Muscle of arm (tissue), 1 donor: ENCODE measurements at regions not wholly inside any gene's neighbourhood (a gene's known extent, or its start where the extent isn't known, plus 50 kb on each side); places are given as distances from the start of the nearest gene placed in this dataset.
A peak's percentile ranks its signal among the peaks of the same experiment; 100 is the strongest.

Experiments used
- DNase-seq: peaks from one replicate; pipeline ENCODE4 v3.0.0-alpha.2; 2013

GRCh38 chr6:138577151-138577915, 78.0 kb upstream of the NHSL1 start:
- DNase-seq = no peak

DNA sequence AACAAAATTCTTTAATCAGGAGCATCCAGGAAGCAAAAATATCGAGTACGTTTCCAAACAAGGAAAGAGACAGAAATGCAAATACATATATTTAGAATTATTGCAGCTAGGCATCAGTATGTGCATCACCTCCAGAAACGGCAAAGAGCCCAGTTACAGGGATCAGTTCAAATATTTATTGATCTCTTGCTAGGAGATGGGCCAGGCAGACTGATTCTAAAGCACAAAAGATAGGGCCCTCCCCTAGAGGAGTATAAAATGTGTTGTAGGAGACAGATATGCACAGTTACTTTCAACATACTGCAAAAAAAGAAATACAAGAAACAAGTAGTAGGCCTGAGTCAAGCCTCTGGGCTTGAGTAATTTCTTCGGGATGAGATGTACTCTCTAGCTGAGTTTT, 80.7 kb upstream of the NHSL1 start:
- no peak for DNase-seq

GRCh38 chr6:138580801-138581200, 81.5 kb upstream of the NHSL1 start:
- DNase-seq = no peak

- DNase-seq = no peak
Measured at GRCh38 chr6:138582573-138582972, 83.3 kb upstream of the NHSL1 start.

GRCh38 chr6:138586638-138587037, 87.3 kb upstream of the NHSL1 start:
- no peak for DNase-seq

DNA sequence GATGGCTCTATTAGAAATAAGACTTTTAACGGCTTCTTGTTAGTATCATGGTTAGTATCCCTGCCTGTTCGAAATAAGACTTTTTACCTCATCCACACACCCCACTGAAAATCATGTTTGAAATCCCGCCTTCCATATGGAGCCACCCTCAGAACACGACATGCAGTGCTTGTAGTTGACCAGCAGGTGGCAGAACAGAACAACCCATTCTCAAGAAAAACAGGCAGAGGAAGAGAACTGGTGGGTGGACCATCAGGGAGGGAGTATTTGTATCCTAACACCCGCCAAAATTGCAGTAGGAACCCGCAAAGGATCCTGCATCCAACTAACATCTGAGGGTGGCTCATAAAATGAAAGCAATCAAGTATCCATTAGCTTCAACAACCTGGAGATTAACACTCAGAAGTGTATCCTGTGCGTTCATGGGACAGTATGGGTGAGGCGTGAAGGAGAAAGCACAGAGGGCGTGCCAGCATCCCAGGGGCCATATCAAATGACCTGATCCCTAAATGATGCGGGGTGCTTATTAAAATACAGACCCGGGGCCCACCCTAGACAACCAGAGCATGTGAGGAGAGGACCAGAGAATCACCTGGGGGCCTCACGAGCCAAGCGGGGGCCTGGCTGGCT, 89.6 kb upstream of the NHSL1 start:
- peak; percentile 79 for DNase-seq

DNA sequence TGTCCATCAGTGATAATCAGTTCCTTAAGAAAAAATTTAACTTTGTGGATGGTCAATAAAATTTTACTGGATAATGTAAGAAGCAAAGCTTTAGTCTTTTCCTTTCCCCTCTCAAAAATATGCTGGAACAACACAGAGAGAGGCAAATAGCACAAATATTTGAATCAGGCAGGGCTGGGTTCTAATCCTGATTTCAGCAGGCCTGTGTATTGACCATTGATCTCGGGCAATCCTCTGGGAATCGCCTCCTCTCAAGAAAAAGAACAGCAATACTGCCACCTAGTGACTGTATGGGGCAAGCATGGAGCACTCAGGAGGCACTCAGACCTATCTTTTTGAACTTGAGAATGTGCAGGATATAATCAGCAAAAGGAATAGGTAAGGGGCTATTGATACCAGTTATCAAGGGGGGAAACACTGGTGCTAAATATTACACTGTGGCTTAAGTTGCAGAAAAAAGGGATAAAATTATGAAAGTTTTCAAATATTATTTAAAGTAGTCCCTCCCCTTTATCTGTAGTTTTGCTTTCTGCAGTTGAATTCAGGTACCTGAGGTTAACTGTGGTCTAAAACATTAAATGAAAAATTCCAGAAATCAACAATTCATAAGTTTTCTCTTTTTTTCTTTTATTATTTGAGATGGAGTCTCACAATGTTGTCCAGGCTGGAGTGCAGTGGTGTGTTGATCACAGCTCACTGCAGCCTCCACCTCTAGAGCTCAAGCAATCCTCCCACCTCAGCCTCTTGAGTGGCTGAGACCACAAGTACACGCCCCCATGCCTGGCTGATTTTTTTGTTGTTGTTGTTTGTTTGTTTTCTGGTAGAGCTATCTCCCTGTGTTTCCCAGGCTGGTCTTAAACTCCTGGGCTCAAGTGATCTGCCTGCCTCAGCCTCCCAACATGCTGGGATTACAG, 91.8 kb upstream of the NHSL1 start:
- DNase-seq = peak; percentile 71

DNA sequence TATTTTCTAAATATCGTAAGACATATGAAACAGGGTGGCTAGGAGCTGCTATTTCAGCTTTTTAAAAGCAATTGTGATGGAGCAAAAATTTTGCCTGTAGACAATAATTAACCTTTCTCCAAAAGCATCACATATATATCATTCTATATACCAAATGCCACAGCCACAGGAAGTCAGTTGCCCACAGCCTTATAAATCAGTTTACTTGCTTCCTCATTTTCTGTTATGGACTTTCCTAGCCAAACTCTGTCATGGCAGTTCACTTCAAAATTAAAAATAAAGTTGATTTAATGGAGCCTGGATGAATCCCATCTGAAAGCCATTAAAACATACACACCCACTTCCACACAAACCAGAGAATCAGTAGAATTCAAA, 93.4 kb upstream of the NHSL1 start:
- DNase-seq = no peak

DNA sequence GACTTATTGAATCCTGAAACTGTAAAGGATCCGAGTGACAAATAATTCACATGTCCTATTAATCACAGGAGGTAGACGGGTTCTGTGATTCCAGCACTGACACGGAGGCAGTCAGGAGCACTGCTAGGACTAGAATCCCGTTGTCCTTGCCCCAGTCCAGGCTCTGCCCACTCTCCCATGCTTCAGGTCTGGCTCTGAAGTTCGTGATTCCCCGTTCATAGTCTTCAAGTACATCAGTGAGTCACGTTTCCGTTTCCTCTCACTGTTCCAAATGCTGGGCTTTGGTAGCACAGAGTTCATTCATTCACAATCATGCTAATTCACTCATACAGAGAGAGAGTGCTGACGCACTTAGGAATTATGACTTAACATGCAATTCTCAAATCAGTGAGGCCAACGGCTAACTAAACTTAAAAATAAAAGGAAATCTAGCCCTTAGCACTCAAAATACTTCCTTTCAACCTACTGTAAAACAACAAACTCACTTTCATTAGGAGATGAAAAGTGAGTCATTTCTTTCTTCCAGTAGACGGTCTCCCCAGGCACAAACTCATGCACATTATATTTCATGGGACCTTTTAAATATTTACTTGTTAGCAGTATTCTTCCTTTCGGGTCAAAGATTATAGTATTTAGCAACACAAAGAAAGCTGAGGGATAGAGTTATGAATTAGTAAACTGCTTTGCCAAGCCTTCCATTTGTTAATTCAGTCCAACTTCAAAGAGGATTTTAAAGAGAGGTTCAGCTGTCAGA, 94.0 kb upstream of the NHSL1 start:
- DNase-seq = no peak

DNA sequence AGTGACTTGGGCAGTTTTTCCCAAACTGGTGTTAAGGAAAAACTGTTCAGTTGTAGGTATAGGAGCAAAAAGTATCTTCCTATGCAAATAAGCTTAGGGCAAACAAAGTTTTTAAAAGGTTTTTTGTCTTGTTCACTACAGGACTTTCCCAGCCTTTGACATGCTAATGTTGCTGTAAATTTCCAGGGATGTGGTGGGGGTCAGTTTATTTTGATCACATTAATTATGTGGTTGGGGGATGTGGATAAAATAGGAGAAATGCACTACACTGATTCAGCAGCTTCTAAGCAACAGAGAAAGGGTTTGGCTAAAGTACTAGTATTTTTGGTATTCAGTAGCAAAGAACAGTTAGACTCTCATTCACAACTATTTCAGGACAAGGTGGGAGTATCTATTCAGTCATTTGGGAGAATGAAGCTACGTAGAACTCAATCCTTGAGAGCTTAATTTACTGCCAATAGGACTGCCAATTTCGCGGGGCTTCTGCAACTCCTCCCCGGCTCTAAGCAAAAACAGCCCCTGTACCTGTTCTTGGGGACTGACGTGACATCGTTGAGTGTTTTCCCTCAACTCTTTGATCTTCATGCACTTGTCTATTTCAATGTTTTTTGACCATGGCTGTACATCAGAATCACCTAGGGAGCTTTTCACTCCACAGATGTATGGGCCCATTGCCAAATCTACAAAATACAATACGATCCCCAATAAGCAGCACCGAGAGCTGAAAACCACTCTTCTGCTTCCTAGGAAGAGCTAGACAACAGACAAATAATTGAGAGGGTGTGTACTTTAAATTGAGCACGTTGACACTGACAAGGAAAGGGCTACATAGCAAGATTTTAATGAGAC, 94.8 kb upstream of the NHSL1 start:
- DNase-seq = no peak

- DNase-seq = no peak
Measured at GRCh38 chr6:138594758-138595140, 95.5 kb upstream of the NHSL1 start.

- peak; percentile 10 for DNase-seq
Measured at GRCh38 chr6:138596126-138596525, 96.8 kb upstream of the NHSL1 start.

GRCh38 chr6:138596591-138596990, 97.3 kb upstream of the NHSL1 start:
- peak; percentile 21 for DNase-seq

GRCh38 chr6:138597336-138597735, 98.0 kb upstream of the NHSL1 start:
- DNase-seq = no peak

GRCh38 chr6:138598562-138599173, 99.4 kb upstream of the NHSL1 start:
- no peak for DNase-seq

- DNase-seq = no peak
Measured at GRCh38 chr6:138600261-138600660, 101.0 kb upstream of the NHSL1 start.

DNA sequence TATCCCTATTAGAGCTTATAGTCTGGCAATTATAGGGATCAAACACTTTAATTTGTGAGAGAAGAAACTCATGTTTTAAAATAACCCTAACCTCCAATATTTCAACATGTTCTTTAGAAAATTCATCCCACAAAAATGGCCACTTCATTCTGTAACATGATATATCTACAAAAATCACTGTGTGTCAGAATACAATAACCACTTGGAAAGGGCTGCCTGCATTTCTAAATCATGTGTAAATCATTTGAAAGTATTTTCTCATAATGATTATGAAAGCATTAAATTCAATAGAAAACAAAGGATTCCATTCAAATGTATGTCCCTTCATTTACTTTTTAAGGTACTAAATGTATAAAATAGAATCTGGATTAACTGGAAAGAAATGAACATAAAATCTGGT, 101.4 kb upstream of the NHSL1 start:
- DNase-seq = no peak

DNA sequence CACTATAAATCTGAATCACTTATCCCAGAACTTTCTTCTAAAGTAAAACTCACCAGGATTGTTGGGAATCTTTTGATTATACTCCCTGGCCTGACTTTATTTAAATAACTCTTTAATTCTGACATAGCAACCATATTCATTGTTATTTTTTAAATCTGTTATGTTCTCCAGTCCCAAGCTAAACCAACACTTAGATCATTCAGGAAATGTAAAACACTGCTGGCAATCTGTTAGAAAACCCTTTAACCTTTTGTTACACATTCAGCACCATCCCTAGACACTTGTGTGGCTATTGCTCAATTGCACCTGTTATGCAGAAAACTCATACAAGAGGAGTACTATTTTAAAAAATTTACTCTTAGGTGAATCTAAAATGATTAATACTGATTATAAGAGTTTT, 101.8 kb upstream of the NHSL1 start:
- no peak for DNase-seq

DNA sequence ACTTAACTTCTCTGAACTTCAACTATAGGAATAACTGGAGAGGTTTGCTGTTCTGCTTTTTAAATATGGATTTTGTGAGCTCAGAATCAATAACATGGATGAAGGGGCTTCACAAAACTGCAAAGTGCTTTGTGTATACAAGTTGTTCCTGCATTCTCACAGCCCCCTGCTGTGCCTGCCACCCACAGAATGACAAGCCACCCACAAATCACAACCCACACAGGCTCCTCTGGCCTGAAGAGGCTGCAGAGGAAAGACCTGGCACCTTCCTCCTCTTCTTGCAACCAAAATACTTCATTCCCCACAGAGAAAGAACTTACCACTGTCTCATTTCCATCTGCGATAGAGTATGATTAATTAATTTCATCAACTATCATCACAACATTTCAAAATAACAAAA, 106.7 kb upstream of the NHSL1 start:
- no peak for DNase-seq
